ENCODE measurements at regions not wholly inside any gene's neighbourhood (a gene's known extent, or its start where the extent isn't known, plus 50 kb on each side); places are given as distances from the start of the nearest gene placed in this dataset.

DNA sequence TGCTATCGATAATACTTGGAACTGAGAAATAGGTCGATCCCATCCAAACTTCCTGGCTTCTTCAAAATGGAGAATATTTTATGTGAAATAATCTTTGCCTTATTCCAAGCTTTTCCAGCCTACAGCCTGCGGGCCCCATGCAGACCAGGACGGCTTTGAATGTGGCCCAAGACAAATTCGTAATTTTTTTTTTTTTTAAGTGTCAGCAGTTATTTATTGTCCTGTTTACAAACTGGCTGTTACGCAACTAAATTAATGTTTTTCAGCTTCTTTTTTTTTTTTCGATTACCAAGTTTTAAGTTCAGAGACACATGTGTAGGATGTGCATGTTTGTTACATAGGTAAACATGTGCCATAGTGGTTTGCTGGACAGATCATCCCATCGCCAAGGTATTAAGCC is 411.7 kb upstream of the EDIL3 start:
- TF ChIP-seq EP300 (IDR thresholded peaks at IDR 0.05), result no peak
- no peak for TF ChIP-seq CTCF (IDR thresholded peaks at IDR 0.05)

Measured in ovary (tissue), 3 donors.